ENCODE measurements at regions not wholly inside any gene's neighbourhood (a gene's known extent, or its start where the extent isn't known, plus 50 kb on each side); places are given as distances from the start of the nearest gene placed in this dataset.
"Not testable (repeated sequence)": the region's sequence is repeated elsewhere in the genome, so short reads cannot be mapped to it uniquely, and the experiment has no call there.

GRCh38 chr7:29649876-29650275 lies 86.2 kb downstream of the PRR15 start:
- no peak for DNase-seq

GRCh38 chr7:29651477-29651876 lies 87.8 kb downstream of the PRR15 start:
- DNase-seq, result no peak

GRCh38 chr7:29652556-29652955 lies 88.9 kb downstream of the PRR15 start:
- no peak for DNase-seq

GRCh38 chr7:29654340-29654739 lies 90.7 kb downstream of the PRR15 start:
- not testable (repeated sequence) for DNase-seq

GRCh38 chr7:29657288-29657687 lies 93.7 kb downstream of the PRR15 start:
- no peak for DNase-seq

GRCh38 chr7:29657856-29658255 lies 94.2 kb downstream of the PRR15 start:
- no peak for DNase-seq

GRCh38 chr7:29659213-29659612 lies 95.6 kb downstream of the PRR15 start:
- not testable (repeated sequence) for DNase-seq

- DNase-seq, result peak in 1 of 3 donors; percentile 15
These were observed 99.3 kb downstream of the PRR15 start for GRCh38 chr7:29662899-29663298.

GRCh38 chr7:29664999-29665398 lies 101.4 kb downstream of the PRR15 start:
- DNase-seq, result not testable (repeated sequence)

- DNase-seq, result not testable (repeated sequence)
These were observed 103.5 kb downstream of the PRR15 start for GRCh38 chr7:29667096-29667669.

- DNase-seq, result not testable (repeated sequence)
These were observed 107.7 kb downstream of the PRR15 start for GRCh38 chr7:29671286-29671685.

GRCh38 chr7:29673635-29674034 lies 110.0 kb downstream of the PRR15 start:
- not testable (repeated sequence) for DNase-seq

GRCh38 chr7:29674626-29675025 lies 111.0 kb downstream of the PRR15 start:
- DNase-seq, result not testable (repeated sequence)

GRCh38 chr7:29677254-29677653 lies 113.6 kb downstream of the PRR15 start:
- not testable (repeated sequence) for DNase-seq

- not testable (repeated sequence) for DNase-seq
These were observed 116.3 kb downstream of the PRR15 start for GRCh38 chr7:29679963-29680362.

GRCh38 chr7:29680601-29681000 lies 117.0 kb downstream of the PRR15 start:
- not testable (repeated sequence) for DNase-seq

- peak in 1 of 3 donors; percentile 11 for DNase-seq
These were observed 120.6 kb downstream of the PRR15 start for GRCh38 chr7:29684151-29684786.

- DNase-seq, result peak; percentile 72 to 85 (median 75)
These were observed 121.3 kb upstream of the WIPF3 start for GRCh38 chr7:29684787-29685650.

- peak in 1 of 3 donors; percentile 5 for DNase-seq
These were observed 120.5 kb upstream of the WIPF3 start for GRCh38 chr7:29685651-29686271.

- not testable (repeated sequence) for DNase-seq
These were observed 115.8 kb upstream of the WIPF3 start for GRCh38 chr7:29690510-29690909.

GRCh38 chr7:29696402-29696801 lies 109.9 kb upstream of the WIPF3 start:
- DNase-seq, result not testable (repeated sequence)

- DNase-seq, result not testable (repeated sequence)
These were observed 106.6 kb upstream of the WIPF3 start for GRCh38 chr7:29699723-29700122.

- DNase-seq, result not testable (repeated sequence)
These were observed 104.8 kb upstream of the WIPF3 start for GRCh38 chr7:29701540-29701939.

Measured in suppressor macrophage treated with lipopolysaccharide for 1 hour (primary cell).